DOHH2 (cell line): ENCODE measurements at regions not wholly inside any gene's neighbourhood (a gene's known extent, or its start where the extent isn't known, plus 50 kb on each side); places are given as distances from the start of the nearest gene placed in this dataset.

ENCODE experiments used
- EZH2phosphoT487 ChIP-seq: fragments of 200-600 bp; sonication (generic); IDR thresholded peaks from 2 replicates; pipeline ENCODE4 v1.6.1; 2017; ENCODE audit warnings: borderline replicate concordance, mild to moderate bottlenecking, antibody characterized with exemption, low read length, moderate library complexity, mixed read lengths
- TF ChIP-seq, protein P1 (sequence below): fragments of 200-600 bp; sonication (generic); IDR thresholded peaks from one replicate; pipeline ENCODE4 v1.5.1; 2014; ENCODE audit warnings: antibody characterized with exemption, mild to moderate bottlenecking, low read depth, low read length; ENCODE audit not compliant: poor library complexity, severe bottlenecking

DNA sequence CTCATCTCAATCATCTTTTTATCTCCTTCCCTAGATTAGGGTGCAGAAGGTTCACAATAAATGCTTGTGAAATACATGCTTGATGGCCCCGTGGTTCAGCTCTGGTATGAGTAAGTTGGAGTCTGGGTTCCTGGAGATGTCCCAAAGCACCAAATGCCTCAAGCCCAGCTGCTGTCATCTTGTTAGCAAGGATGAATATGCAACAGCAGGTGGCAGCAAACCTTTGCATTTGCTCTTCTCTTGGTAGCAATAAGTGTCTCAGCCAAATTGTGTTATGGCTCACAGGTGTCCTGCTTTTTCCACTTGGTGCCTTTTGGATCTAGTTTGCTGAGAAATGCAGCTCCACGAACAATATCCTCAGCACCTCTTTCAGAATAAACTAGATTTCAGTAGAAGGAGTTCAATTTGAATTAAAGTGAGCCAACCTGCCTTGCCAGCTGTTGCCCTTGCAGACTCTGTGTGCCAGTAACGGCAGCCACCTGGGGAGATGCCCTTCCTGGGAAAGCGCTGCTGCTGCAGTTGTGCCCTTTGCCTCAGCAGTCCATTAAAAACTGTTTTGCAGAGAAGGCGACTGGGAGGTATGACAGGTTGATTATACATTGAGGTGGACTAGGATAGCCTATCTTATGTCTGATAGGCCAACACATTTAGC is 417.3 kb downstream of the SNAPC1 start:
- TF ChIP-seq, protein P1, sequence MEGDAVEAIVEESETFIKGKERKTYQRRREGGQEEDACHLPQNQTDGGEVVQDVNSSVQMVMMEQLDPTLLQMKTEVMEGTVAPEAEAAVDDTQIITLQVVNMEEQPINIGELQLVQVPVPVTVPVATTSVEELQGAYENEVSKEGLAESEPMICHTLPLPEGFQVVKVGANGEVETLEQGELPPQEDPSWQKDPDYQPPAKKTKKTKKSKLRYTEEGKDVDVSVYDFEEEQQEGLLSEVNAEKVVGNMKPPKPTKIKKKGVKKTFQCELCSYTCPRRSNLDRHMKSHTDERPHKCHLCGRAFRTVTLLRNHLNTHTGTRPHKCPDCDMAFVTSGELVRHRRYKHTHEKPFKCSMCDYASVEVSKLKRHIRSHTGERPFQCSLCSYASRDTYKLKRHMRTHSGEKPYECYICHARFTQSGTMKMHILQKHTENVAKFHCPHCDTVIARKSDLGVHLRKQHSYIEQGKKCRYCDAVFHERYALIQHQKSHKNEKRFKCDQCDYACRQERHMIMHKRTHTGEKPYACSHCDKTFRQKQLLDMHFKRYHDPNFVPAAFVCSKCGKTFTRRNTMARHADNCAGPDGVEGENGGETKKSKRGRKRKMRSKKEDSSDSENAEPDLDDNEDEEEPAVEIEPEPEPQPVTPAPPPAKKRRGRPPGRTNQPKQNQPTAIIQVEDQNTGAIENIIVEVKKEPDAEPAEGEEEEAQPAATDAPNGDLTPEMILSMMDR = peak; percentile 67
- no peak for TF ChIP-seq EZH2phosphoT487
